Adrenal gland (tissue), 9 donors: ENCODE measurements at regions not wholly inside any gene's neighbourhood (a gene's known extent, or its start where the extent isn't known, plus 50 kb on each side); places are given as distances from the start of the nearest gene placed in this dataset.

ENCODE experiments used
- DNase-seq, 7 donors: peaks; one replicate each; pipeline ENCODE4 v3.0.0-alpha.2; 2019 to 2020
- H3K27ac ChIP-seq, 5 donors: fragments of 200-600 bp; sonication (generic) in 4 of 5; 1 replicate in 3 of 5; 2 replicates in 2 of 5; pipeline versions ENCODE4 v1.5.1 to v1.8.0; 2016 to 2020; ENCODE audit warnings: mild to moderate bottlenecking in 1 of 5
- H3K27me3 ChIP-seq: fragments of 200-600 bp; 2 replicates; pipeline ENCODE4 v1.8.0; 2021
- H3K36me3 ChIP-seq, 2 donors: fragments of 200-600 bp; replicated peaks in 1 of 2; 1 replicate in 1 of 2; 2 replicates in 1 of 2; pipeline versions ENCODE4 v1.5.1 to v1.8.0; 2018 to 2022
- H3K4me1 ChIP-seq, 2 donors: fragments of 200-600 bp; replicated peaks in 1 of 2; 1 replicate in 1 of 2; 2 replicates in 1 of 2; pipeline versions ENCODE4 v1.5.1 to v1.8.0; 2018 to 2021
- H3K4me3 ChIP-seq, 4 donors: fragments of 200-600 bp; sonication (generic) in 3 of 4; one replicate each; pipeline ENCODE4 v1.5.1; 2016 to 2018
- H3K9me3 ChIP-seq, 3 donors: fragments of 200-600 bp; sonication (generic) in 1 of 3; replicated peaks in 1 of 3; 1 replicate in 2 of 3; 2 replicates in 1 of 3; pipeline versions ENCODE4 v1.5.1 to v1.8.0; 2016 to 2021
- CTCF ChIP-seq, 6 experiments: fragments of 450-650 bp in 4 of 6; fragments of 200-600 bp in 2 of 6; sonication (generic) in 1 of 6; IDR thresholded peaks; 1 replicate in 5 of 6; 2 replicates in 1 of 6; pipeline versions ENCODE4 v1.5.1 to v1.8.0; 2016 to 2021; ENCODE audit warnings: antibody characterized with exemption in 6 of 6, mild to moderate bottlenecking in 2 of 6, moderate library complexity in 1 of 6
- POLR2A ChIP-seq, 2 donors: fragments of 450-650 bp; IDR thresholded peaks; one replicate each; pipeline ENCODE4 v1.6.1; 2017; ENCODE audit warnings: antibody characterized with exemption in 2 of 2, mild to moderate bottlenecking in 2 of 2, moderate library complexity in 1 of 2
- WGBS, 4 donors: extraction: QIAGEN DNeasy Blood & Tissue Kit in 2 of 4; methylation state at CpG; one replicate each; pipeline versions ENCODE4 v1.1.5 to v1.1.7; 2013 to 2017; 5-methylcytosine and 5-hydroxymethylcytosine counted together
- intact Hi-C, 2 donors: fragments of 100-400 bp; cut with DNase I; formaldehyde crosslinking; loops; one replicate each; pipeline versions ENCODE4 v1.14.1 to v1.15.0; 2022 to 2023
- donor health status: healthy with polysubstance abuse.
- donor health status: Bipolar disorder and iron deficiency.
- donor health status: DM: yes; HTN: yes; CAD: no.
- donor health status: DM: no; HTN: no; CAD: no.
- donor health status: DM: no; HTN: no; CAD: no.

- TF ChIP-seq POLR2A (IDR thresholded peaks at IDR 0.05) = no peak
- no peak for TF ChIP-seq CTCF (IDR thresholded peaks at IDR 0.05)
Measured at GRCh38 chr10:91690996-91691676, 58.3 kb upstream of the PPP1R3C start.

GRCh38 chr10:91690412-91690811, 57.5 kb upstream of the PPP1R3C start:
- Histone ChIP-seq H3K4me3 (no peak overlapping the region), H3K36me3 (no peaks in the 10 kb centered on the region), H3K27me3 (no peaks in the 10 kb centered on the region), H3K4me1 (no peaks in the 10 kb centered on the region), H3K27ac (no peak overlapping the region), H3K9me3 (no peaks in the 10 kb centered on the region)
- intact Hi-C loops = loop anchor here in 1 of 2 donors (10.0 kb wide), 1 partner anchor 196 kb away; no protein-coding TSS in a partner anchor
- no peak for DNase-seq
- WGBS, 4 donors = 87 to 97% (median 91%) methylated on average over 3 of the region's 3 CpGs
- TF ChIP-seq POLR2A (IDR thresholded peaks at IDR 0.05) (no peak), CTCF (IDR thresholded peaks at IDR 0.05) (no peak)

More at GRCh38 chr10:91690996-91691676, 58.3 kb upstream of the PPP1R3C start:
- Histone ChIP-seq H3K4me3 (no peak overlapping the region), H3K4me1 (no peaks in the 10 kb centered on the region), H3K27me3 (no peaks in the 10 kb centered on the region), H3K27ac (no peak overlapping the region), H3K9me3 (no peaks in the 10 kb centered on the region), H3K36me3 (no peaks in the 10 kb centered on the region)
- DNase-seq = no peak
- intact Hi-C loops = loop anchor here in 1 of 2 donors (10.0 kb wide), 1 partner anchor 196 kb away; no protein-coding TSS in a partner anchor
- 85 to 93% (median 89%) methylated on average over 3 of the region's 3 CpGs for WGBS, 4 donors

GRCh38 chr10:91689731-91690168, 56.9 kb upstream of the PPP1R3C start:
- H3K27ac ChIP-seq = no peak overlapping the region
- WGBS, 4 donors = 82 to 87% (median 85%) methylated on average over 2 of the region's 2 CpGs
- no peaks in the 10 kb centered on the region for H3K9me3 ChIP-seq
- intact Hi-C loops = loop anchor here in 1 of 2 donors (10.0 kb wide), 1 partner anchor 195 kb away; no protein-coding TSS in a partner anchor
- no peaks in the 10 kb centered on the region for H3K27me3 ChIP-seq
- H3K4me3 ChIP-seq = no peak overlapping the region
- TF ChIP-seq CTCF (IDR thresholded peaks at IDR 0.05) = no peak
- no peak for TF ChIP-seq POLR2A (IDR thresholded peaks at IDR 0.05)
- H3K36me3 ChIP-seq = no peaks in the 10 kb centered on the region
- H3K4me1 ChIP-seq = no peaks in the 10 kb centered on the region
- DNase-seq = no peak

GRCh38 chr10:91684841-91685240, 52.0 kb upstream of the PPP1R3C start:
- Histone ChIP-seq H3K4me3 (no peak overlapping the region), H3K4me1 (peaks cover 0 to 11% of the 10 kb centered on the region in 2 donors), H3K36me3 (no peaks in the 10 kb centered on the region), H3K27ac (no peak overlapping the region), H3K27me3 (no peaks in the 10 kb centered on the region), H3K9me3 (no peaks in the 10 kb centered on the region)
- intact Hi-C loops = no loop called here
- no peak for TF ChIP-seq CTCF (IDR thresholded peaks at IDR 0.05)
- TF ChIP-seq POLR2A (IDR thresholded peaks at IDR 0.05) = no peak
- WGBS, 4 donors = 43 to 79% (median 72%) methylated on average over 2 of the region's 2 CpGs
- DNase-seq = no peak
